CD1c-positive myeloid dendritic cell (primary cell): ENCODE measurements at regions not wholly inside any gene's neighbourhood (a gene's known extent, or its start where the extent isn't known, plus 50 kb on each side); places are given as distances from the start of the nearest gene placed in this dataset.
"Not testable (repeated sequence)": the region's sequence is repeated elsewhere in the genome, so short reads cannot be mapped to it uniquely, and the experiment has no call there.

ENCODE experiments used
- DNase-seq: peaks from one replicate; pipeline ENCODE4 v3.0.0-alpha.2; 2016; ENCODE audit errors: extremely low spot score

GRCh38 chr14:105734241-105734640 lies 207.9 kb downstream of the TMEM121 start:
- not testable (repeated sequence) for DNase-seq

DNA sequence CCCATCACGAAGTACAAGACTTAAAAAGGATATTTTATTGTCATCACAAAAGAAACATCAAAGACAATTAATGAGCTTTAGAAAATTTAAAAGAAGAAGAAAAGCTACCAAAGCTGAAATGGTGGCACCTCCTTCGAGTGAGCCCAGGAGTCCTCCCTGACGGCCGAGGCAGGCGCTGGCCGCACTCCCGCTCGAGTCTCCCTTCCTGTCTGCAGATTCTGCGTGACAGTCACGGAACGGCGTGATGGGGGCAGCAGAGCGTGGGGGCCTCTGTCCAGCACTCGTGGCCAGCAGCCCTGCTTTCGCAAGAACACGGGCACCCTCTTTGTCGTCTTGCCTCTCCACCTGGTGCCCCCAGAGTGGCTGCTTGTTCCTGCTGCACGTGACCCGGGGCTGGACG lies 209.9 kb downstream of the TMEM121 start:
- not testable (repeated sequence) for DNase-seq

GRCh38 chr14:105737504-105738246 lies 211.3 kb downstream of the TMEM121 start:
- DNase-seq: no peak

- DNase-seq: no peak
Observed at GRCh38 chr14:105738638-105739037, 212.3 kb downstream of the TMEM121 start.

DNA sequence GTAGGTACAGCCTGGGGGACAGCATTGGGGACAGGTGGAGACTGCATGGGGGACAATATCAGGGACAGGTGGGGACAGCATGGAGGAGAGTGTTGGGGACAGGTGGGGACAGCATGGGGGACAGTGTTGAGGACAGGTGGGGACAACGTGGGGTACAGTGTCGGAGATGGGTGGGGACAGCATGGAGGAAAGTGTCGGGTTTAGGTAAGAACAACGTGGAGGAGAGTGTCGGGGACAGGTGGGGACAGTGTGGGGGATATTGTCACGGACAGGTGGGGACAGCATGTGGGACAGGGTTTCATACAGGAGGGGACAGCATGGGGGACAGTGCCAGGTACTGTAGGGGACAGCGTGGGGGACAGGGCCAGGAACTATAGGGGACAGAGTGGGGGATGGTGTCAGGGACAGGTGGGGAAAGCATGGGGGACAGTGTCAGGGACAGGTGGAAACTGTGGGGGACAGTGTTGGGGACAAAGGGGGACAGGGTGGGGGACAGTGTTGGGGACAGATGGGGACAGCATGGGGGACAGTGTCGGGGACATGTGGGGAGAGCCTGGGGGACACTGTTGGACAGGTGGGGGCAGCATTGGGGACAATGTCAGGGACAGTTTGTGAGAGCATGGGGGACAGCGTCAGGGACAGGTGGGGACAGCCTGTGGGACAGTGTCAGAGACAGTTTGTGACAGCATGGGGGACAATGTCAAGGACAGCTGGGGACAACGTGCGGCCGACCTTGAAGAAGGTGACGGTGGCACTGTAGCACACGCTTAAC lies 213.1 kb downstream of the TMEM121 start:
- no peak for DNase-seq

- not testable (repeated sequence) for DNase-seq
Observed at GRCh38 chr14:105740272-105740671, 213.9 kb downstream of the TMEM121 start.

DNA sequence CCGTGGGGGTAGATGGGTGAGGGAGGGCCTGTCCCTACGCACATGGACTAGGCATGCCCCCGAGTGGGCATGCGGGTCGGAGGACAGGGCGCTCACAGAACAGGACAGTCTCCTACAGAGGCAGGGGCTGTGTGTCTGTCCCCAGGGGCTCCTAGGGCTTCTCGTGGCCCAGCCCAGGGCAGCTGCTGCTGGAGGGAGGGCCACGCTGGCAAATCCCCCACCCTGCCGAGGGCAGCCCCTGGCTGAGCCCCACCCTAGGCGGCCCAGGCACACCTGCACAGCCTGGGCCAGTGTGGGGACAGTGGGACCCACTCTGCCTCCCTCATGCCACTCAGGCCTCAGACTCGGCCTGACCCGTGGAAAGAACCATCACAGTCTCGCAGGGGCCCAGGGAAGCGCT lies 214.6 kb downstream of the TMEM121 start:
- not testable (repeated sequence) for DNase-seq

GRCh38 chr14:105741707-105742530 lies 215.5 kb downstream of the TMEM121 start:
- DNase-seq: not testable (repeated sequence)

GRCh38 chr14:105742531-105742848 lies 216.1 kb downstream of the TMEM121 start:
- DNase-seq: no peak

DNA sequence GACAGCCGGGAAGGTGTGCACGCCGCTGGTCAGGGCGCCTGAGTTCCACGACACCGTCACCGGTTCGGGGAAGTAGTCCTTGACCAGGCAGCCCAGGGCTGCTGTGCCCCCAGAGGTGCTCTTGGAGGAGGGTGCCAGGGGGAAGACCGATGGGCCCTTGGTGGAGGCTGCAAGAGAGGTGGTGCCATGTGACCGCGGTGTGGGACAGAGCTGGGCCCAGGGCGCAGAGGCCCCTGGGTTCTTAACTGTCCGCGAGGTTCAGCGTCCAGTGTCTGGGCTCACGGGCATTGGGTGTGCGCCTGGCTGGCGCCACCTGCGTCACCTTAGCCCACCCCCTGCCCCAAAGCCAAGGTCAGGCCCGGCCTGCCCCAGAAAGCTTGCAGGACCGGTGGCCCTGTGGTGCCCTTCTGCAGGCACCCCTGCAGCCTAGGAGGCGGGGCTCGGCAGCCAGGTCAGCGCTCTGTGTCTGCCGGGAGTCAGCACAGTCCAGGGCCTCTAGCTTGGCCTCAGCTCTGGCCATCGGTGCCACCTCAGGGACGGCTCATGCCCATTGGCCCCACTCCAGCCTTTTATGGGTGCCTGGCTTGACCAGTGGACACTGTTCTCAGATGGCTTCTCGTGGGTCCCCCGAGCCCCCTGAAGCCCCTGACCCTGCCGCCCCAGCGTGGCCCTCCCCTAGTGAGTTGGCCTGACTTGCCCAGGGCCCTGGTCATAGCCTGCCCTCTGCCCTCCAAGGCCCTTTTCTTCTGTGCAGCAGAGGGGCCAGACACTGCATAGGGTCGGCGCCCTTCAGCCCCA lies 216.7 kb downstream of the TMEM121 start:
- not testable (repeated sequence) for DNase-seq

GRCh38 chr14:105744213-105744787 lies 217.9 kb downstream of the TMEM121 start:
- not testable (repeated sequence) for DNase-seq

- DNase-seq: no peak
Observed at GRCh38 chr14:105745433-105746123, 219.2 kb downstream of the TMEM121 start.

DNA sequence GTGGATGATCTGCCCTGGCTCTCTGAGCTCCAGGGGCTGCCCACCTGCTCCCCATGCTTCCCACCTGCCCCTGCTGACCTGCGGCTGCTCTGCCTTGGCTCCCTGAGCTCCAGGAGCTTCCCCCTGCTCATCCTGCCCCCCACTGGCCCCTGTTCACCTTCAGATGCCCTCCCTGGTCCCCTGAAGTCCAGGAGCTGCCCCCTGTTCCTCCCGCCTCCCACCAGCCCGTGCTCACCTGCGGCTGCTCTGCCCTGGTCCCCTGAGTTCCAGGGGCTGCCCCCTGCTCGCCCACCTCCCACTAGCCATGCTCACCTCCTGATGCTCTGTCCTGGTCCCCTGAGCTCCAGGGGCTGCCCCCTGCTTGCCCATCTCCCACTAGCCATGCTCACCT lies 219.7 kb downstream of the TMEM121 start:
- DNase-seq: no peak

DNA sequence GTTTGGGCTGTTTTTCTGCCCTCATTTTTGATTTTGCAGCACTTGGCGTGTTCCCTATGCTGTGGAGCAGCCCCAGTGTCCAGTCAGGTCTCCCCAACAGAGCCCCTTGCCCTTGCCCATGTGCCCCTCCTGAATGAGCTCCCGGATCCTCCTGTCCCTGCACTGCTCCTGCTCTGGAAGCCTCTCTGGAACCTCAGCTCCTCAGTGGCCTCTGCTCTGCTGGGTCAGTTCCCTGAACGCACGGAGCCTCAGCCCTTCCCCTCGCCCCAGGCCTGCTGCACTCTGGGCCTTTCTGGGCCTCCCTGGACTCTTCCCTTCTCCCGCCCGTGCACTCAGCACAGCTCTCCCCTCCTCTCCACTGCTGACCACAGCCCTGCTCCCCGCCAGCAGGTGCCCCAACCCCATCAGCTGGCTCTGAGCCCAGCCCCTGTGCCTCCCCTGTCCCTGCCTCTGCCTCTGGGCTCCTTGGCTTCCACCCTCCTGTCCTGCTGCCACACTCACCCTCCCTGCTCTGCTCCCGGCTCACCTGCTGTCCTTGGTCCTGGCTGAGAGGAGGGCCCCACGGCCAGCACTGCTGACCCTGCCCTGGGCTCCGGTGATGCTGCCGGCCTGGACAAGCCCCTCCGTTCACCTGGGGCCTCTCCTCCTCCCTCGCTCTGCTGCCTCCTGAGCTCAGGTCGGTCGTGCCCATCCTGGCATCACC lies 220.6 kb downstream of the TMEM121 start:
- DNase-seq: not testable (repeated sequence)

GRCh38 chr14:105747503-105748203 lies 221.3 kb downstream of the TMEM121 start:
- not testable (repeated sequence) for DNase-seq

- no peak for DNase-seq
Observed at GRCh38 chr14:105748204-105748578, 221.8 kb downstream of the TMEM121 start.

- not testable (repeated sequence) for DNase-seq
Observed at GRCh38 chr14:105748710-105749109, 222.3 kb downstream of the TMEM121 start.

DNA sequence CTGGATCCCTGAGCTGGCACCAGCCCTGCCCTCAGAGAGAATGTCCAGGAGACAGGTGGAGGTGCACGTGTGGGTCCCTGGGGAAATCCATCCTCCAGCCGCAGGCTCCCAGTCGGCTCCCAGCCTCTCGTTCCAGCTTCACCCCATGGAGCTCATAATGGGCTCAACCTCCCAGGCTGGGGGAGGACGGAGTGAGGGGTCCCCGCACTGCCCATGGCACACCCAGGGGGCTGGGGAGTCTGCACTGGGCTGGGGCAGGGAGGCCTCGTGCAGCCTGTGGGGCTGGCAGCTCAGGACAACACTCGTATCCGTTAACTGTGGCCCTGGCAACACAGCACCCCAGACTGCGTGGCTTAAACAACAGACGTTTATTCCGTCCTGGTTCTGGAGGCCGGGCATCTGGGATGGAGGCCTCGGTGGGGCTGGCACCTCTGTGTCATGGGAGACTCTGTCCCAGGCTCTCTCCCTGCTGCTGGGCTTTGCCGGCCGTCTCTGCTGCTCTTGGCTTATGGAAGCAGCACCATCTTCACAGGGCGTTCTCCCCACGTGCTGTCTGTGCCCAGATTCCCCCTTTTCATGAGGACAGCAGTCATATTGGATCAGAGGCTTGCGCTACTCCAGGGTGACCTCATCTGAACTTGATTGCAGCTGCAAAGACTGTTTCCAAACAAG lies 223.6 kb downstream of the TMEM121 start:
- DNase-seq: not testable (repeated sequence)

GRCh38 chr14:105751291-105751751 lies 224.9 kb downstream of the TMEM121 start:
- not testable (repeated sequence) for DNase-seq
